Endothelial cell of umbilical vein (primary cell): ENCODE measurements at regions not wholly inside any gene's neighbourhood (a gene's known extent, or its start where the extent isn't known, plus 50 kb on each side); places are given as distances from the start of the nearest gene placed in this dataset.

Source experiments
- BruUV-seq: library from RNA; stranded (reverse); fragments of 400-500 nt; replicated peaks from 2 replicates; lab custom pipeline; 2021; lab: Mats Ljungman, UMichigan
- CTCF ChIA-PET: fragments of 300-600, 350-600 bp; sonication (Branson Sonifier 250); formaldehyde crosslinking; loops from one replicate; lab custom pipeline; 2021; ENCODE audit warnings: antibody characterized with exemption, inconsistent platforms; lab: Charles Lee
- POLR2A ChIA-PET: fragments of 300-600, 350-600 bp; sonication (Branson Sonifier 250); formaldehyde crosslinking; loops from one replicate; lab custom pipeline; 2021; ENCODE audit warnings: antibody characterized with exemption, inconsistent platforms; lab: Charles Lee
- DNase-seq: peaks from one replicate; pipeline ENCODE4 v3.0.0-alpha.2; 2011; ENCODE audit warnings: low read depth, low spot score
- FAIRE-seq: peaks from 2 replicates; lab custom pipeline; 2011; peaks lifted over from hg19 to GRCh38; lab: Jason Lieb, UNC
- H2AFZ ChIP-seq: 2 replicates; pipeline ENCODE4 v1.6.0; 2012; ENCODE audit warnings: low read depth, low read length, control low read depth, inconsistent platforms
- H3K27ac ChIP-seq: 2 replicates; pipeline ENCODE4 v1.5.1; 2011; ENCODE audit warnings: low read depth, mild to moderate bottlenecking, control low read depth, low read length, moderate library complexity; ENCODE audit not compliant: insufficient read depth
- H3K27me3 ChIP-seq, 2 experiments: 2 replicates each; pipeline versions ENCODE4 v1.6.0 to v1.6.1; 2011; ENCODE audit warnings: low read length in 2 of 2, mixed read lengths in 1 of 2; ENCODE audit not compliant: control insufficient read depth in 2 of 2, insufficient read depth in 2 of 2
- H3K36me3 ChIP-seq, 2 experiments: 2 replicates in 1 of 2; 3 replicates in 1 of 2; pipeline ENCODE4 v1.5.1; 2011; ENCODE audit warnings: low read length in 2 of 2, mild to moderate bottlenecking in 1 of 2, moderate library complexity in 1 of 2; ENCODE audit not compliant: control insufficient read depth in 2 of 2, insufficient read depth in 2 of 2; ENCODE audit errors: extremely low read depth in 1 of 2
- H3K4me1 ChIP-seq: 3 replicates; pipeline ENCODE4 v1.5.1; 2011; ENCODE audit warnings: mild to moderate bottlenecking, low read length; ENCODE audit not compliant: control insufficient read depth, insufficient read depth; ENCODE audit errors: extremely low read depth
- H3K4me2 ChIP-seq: 2 replicates; pipeline ENCODE4 v1.6.1; 2011; ENCODE audit warnings: low read length, control low read depth, mixed read lengths; ENCODE audit not compliant: insufficient read depth
- H3K4me3 ChIP-seq, 3 experiments: fragments of 200-600 bp in 1 of 3; sonication (generic), shearing (Covaris generic) in 1 of 3; replicated peaks in 1 of 3; 2 replicates each; pipeline ENCODE4 v1.5.1; 2011 to 2016; ENCODE audit warnings: control low read depth in 3 of 3, low read length in 3 of 3, mild to moderate bottlenecking in 2 of 3, inconsistent platforms in 1 of 3, low read depth in 1 of 3, moderate library complexity in 1 of 3; ENCODE audit not compliant: insufficient read depth in 1 of 3
- H3K79me2 ChIP-seq: 2 replicates; pipeline ENCODE4 v1.6.0; 2012; ENCODE audit warnings: low read length, inconsistent platforms; ENCODE audit not compliant: control insufficient read depth, insufficient read depth
- H3K9ac ChIP-seq: replicated peaks from 2 replicates; pipeline ENCODE3; 2011; ENCODE audit warnings: low read length, control low read depth; ENCODE audit not compliant: insufficient read depth; ENCODE audit errors: extremely low read depth
- H3K9me1 ChIP-seq: replicated peaks from 3 replicates; pipeline ENCODE4 v1.6.0; 2011; ENCODE audit warnings: mild to moderate bottlenecking, low read length; ENCODE audit not compliant: control insufficient read depth, insufficient read depth; ENCODE audit errors: extremely low read depth
- H3K9me3 ChIP-seq: replicated peaks from 2 replicates; pipeline ENCODE4 v1.5.1; 2012; ENCODE audit warnings: low read length, inconsistent platforms; ENCODE audit not compliant: control insufficient read depth, insufficient read depth
- H4K20me1 ChIP-seq: replicated peaks from 2 replicates; pipeline ENCODE3; 2011; ENCODE audit warnings: mild to moderate bottlenecking, low read length; ENCODE audit not compliant: control insufficient read depth, insufficient read depth; ENCODE audit errors: extremely low read depth
- EZH2 ChIP-seq: IDR thresholded peaks from 2 replicates; pipeline ENCODE4 v1.6.1; 2012; ENCODE audit warnings: borderline replicate concordance, low read depth, mild to moderate bottlenecking, moderate library complexity, low read length, inconsistent platforms; ENCODE audit not compliant: severe bottlenecking
- JUN ChIP-seq: IDR thresholded peaks from 2 replicates; pipeline ENCODE4 v1.6.1; 2011; ENCODE audit warnings: borderline replicate concordance, low read depth; ENCODE audit not compliant: insufficient read length, insufficient read depth
- MYC ChIP-seq: IDR thresholded peaks from one replicate; pipeline ENCODE4 v1.6.1; 2011; ENCODE audit warnings: mild to moderate bottlenecking, low read depth, low read length
- POLR2A ChIP-seq: IDR thresholded peaks from 2 replicates; pipeline ENCODE4 v1.6.1; 2012; ENCODE audit warnings: low read depth, mild to moderate bottlenecking, control low read depth, low read length
- dilution Hi-C: fragments of 300-500 bp; cut with MboI; formaldehyde crosslinking; loops from one replicate; pipeline ENCODE4 v1.15.0; 2019; ENCODE audit warnings: low sequenced_read_pairs; ENCODE audit not compliant: extremely low pct_ligation_motif_present
- intact Hi-C: fragments of 100-400 bp; cut with micrococcal nuclease; formaldehyde crosslinking; loops from one replicate; pipeline ENCODE4 v1.10.0; 2022
- TF ChIP-seq, protein P1 (sequence below), 2 donors: IDR thresholded peaks; 1 replicate in 1 of 2; 2 replicates in 1 of 2; pipeline ENCODE4 v1.5.1; 2011; ENCODE audit warnings: low read length in 2 of 2, mild to moderate bottlenecking in 2 of 2, moderate library complexity in 2 of 2, control low read depth in 1 of 2, inconsistent platforms in 1 of 2, low read depth in 1 of 2; ENCODE audit not compliant: insufficient read depth in 1 of 2; ENCODE audit errors: extremely low read depth in 1 of 2
- TF ChIP-seq, protein P2 (sequence below): IDR thresholded peaks from 2 replicates; pipeline ENCODE4 v1.6.1; 2011; ENCODE audit not compliant: insufficient read depth, insufficient read length

DNA sequence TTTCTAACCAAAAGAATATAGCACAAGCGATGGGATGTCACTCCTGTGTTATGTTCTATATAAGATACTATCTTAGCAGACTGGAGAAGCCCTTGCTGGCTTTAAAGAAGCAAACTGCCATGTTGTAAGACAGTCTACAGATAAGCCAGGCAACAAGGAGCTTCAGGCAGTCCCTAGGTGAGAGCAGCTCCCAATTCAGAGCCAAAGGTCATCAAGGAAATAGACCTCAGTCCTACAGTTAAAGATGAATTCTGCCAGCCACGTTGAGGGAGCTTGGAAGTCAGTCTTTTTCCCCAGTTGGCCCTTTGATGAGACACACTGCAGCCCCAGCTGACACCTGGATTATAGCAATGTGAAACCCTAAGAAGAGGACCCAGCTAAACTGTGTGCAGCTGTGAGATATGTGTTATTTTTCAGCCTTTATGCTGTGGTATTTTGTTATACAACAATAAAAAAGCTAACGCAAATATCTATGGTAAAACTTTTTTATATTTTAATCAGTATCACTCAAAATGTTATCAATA is 102.5 kb upstream of the AKAP13 start:
- H3K79me2 ChIP-seq = no peaks in the 10 kb centered on the region
- H4K20me1 ChIP-seq = no peaks in the 10 kb centered on the region
- H3K9me1 ChIP-seq = no peaks in the 10 kb centered on the region
- dilution Hi-C loops (no loop called here), intact Hi-C loops (no loop called here)
- no TSS peak for BruUV-seq
- no peak overlapping the region for H3K4me3 ChIP-seq
- H3K27me3 ChIP-seq = peaks cover 0 to 10% of the 10 kb centered on the region in 2 experiments
- no peaks in the 10 kb centered on the region for H3K4me1 ChIP-seq
- no peaks in the 10 kb centered on the region for H3K9me3 ChIP-seq
- no peak for FAIRE-seq
- CTCF ChIA-PET = interaction anchor here (1.3 kb wide), 1 partner anchor 12 kb away, joined by 4 read pairs; no protein-coding TSS in a partner anchor
- no peak overlapping the region for H3K4me2 ChIP-seq
- no peaks in the 10 kb centered on the region for H3K36me3 ChIP-seq
- no peak overlapping the region for H3K9ac ChIP-seq
- DNase-seq = no peak
- POLR2A ChIA-PET = no interaction called here
- H2AFZ ChIP-seq = no peak overlapping the region
- H3K27ac ChIP-seq = no peak overlapping the region
- TF ChIP-seq, protein P1, sequence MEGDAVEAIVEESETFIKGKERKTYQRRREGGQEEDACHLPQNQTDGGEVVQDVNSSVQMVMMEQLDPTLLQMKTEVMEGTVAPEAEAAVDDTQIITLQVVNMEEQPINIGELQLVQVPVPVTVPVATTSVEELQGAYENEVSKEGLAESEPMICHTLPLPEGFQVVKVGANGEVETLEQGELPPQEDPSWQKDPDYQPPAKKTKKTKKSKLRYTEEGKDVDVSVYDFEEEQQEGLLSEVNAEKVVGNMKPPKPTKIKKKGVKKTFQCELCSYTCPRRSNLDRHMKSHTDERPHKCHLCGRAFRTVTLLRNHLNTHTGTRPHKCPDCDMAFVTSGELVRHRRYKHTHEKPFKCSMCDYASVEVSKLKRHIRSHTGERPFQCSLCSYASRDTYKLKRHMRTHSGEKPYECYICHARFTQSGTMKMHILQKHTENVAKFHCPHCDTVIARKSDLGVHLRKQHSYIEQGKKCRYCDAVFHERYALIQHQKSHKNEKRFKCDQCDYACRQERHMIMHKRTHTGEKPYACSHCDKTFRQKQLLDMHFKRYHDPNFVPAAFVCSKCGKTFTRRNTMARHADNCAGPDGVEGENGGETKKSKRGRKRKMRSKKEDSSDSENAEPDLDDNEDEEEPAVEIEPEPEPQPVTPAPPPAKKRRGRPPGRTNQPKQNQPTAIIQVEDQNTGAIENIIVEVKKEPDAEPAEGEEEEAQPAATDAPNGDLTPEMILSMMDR (IDR thresholded peaks at IDR 0.05; ENCODE audit: extremely low read depth in 1 of 2, insufficient read depth in 1 of 2, low read depth in 1 of 2, low read length in 2 of 2) = no peak
- TF ChIP-seq, protein P2, sequence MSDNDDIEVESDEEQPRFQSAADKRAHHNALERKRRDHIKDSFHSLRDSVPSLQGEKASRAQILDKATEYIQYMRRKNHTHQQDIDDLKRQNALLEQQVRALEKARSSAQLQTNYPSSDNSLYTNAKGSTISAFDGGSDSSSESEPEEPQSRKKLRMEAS = no peak
- no peak for TF ChIP-seq JUN
- TF ChIP-seq MYC = no peak
- TF ChIP-seq EZH2 = no peak
- TF ChIP-seq POLR2A = no peak
